ENCODE measurements at regions not wholly inside any gene's neighbourhood (a gene's known extent, or its start where the extent isn't known, plus 50 kb on each side); places are given as distances from the start of the nearest gene placed in this dataset.

DNA sequence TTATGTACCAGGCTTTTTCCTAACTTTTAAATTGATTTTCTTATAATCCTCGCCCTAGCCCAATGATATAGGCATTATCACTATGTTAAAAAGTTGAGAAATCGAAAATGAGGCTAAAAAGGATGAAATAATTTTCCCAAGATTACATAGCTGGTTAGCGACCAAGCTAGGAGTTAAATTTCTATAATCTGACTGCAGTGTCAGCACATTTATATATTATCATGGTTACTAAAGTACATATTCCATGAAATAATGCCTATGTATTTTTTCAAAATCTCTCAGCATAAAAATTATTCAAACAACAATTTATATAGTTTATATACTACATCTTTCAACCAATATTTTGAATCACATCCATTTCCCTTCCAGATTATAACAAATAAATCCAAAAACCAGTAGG, 317.3 kb upstream of the TFPI start:
- intact Hi-C loops (cut with micrococcal nuclease) (no loop called here), in situ Hi-C loops (cut with MboI; ENCODE audit: low sequenced_read_pairs) (no loop called here), dilution Hi-C loops (cut with HindIII; ENCODE audit: low sequenced_read_pairs, unreplicated experiment) (no loop called here)
- no CpG with 5 or more reads among the region's 3 CpGs for WGBS, 2 experiments (ENCODE audit: extremely low coverage in 2 of 2, insufficient read length in 1 of 2)
- ChIA-PET CTCF (interaction anchor here (0.7 kb wide), 1 partner anchor 322 kb away, joined by 3 read pairs; no protein-coding TSS in a partner anchor), POLR2A (ENCODE audit: unreplicated experiment) (no interaction called here)
- Histone ChIP-seq H2BK5ac (ENCODE audit: low read depth, low read length, poor library complexity, severe bottlenecking) (no peak overlapping the region), H3K79me1 (ENCODE audit: low read depth in 1 of 2, low read length in 2 of 2) (no peaks in the 10 kb centered on the region), H3K4me2 (ENCODE audit: low read depth, low read length) (no peak overlapping the region), H3K27ac (ENCODE audit: insufficient read depth, low read length) (no peak overlapping the region), H3K27me3 (ENCODE audit: control insufficient read depth, insufficient read depth, low read length) (no peaks in the 10 kb centered on the region; the same call in none of the 2 replicates), H3K23ac (ENCODE audit: low read depth, low read length) (no peak overlapping the region), H4K20me1 (ENCODE audit: insufficient read depth, low read length) (no peaks in the 10 kb centered on the region), H3K9me3 (ENCODE audit: control insufficient read depth, insufficient read depth, low read length) (no peaks in the 10 kb centered on the region; the same call in 1 of the 2 replicates), H3K4me3 (ENCODE audit: insufficient read depth, low read depth, low read length) (no peak overlapping the region), H3K9ac (ENCODE audit: low read depth, low read length) (no peak overlapping the region), H4K5ac (ENCODE audit: low read depth, low read length) (no peak overlapping the region), H2AK5ac (ENCODE audit: low read depth, low read length) (no peak overlapping the region), H3K9me1 (ENCODE audit: insufficient read depth, low read length) (no peaks in the 10 kb centered on the region), H3K18ac (ENCODE audit: low read depth, low read length) (no peak overlapping the region), H2BK20ac (ENCODE audit: low read depth, low read length) (no peak overlapping the region), H2BK120ac (ENCODE audit: low read depth, low read length) (no peak overlapping the region), H2AK9ac (replicated peaks; ENCODE audit: low read depth, low read length, poor library complexity) (no peak overlapping the region), H4K8ac (ENCODE audit: low read depth in 2 of 2, low read length in 2 of 2) (no peak overlapping the region), H3K36me3 (ENCODE audit: control insufficient read depth, insufficient read depth, low read length) (no peaks in the 10 kb centered on the region), H2BK15ac (ENCODE audit: low read depth, low read length) (no peak overlapping the region), H3K4me1 (ENCODE audit: control insufficient read depth, insufficient read depth, low read length) (no peaks in the 10 kb centered on the region), H3K56ac (ENCODE audit: extremely low read depth, insufficient read depth, low read length) (no peak overlapping the region), H2AFZ (replicated peaks; ENCODE audit: low read length, poor library complexity) (no peak overlapping the region), H3K14ac (replicated peaks; ENCODE audit: low read depth, low read length) (no peak overlapping the region), H4K91ac (ENCODE audit: insufficient read depth, low read depth, low read length) (no peak overlapping the region), H3K4ac (ENCODE audit: low read depth, low read length) (no peak overlapping the region)
- ATAC-seq (ENCODE audit: low read depth) (no peak), DNase-seq (no peak)
- no peak for TF ChIP-seq SMC3 (IDR thresholded peaks at IDR 0.05; ENCODE audit: low read depth, low read length)
- TF ChIP-seq MAFK (IDR thresholded peaks at IDR 0.05; ENCODE audit: low read depth, low read length), result peak; percentile 84
- BruUV-seq (replicated peaks), result no TSS peak
